Right kidney (tissue), 1 donor: ENCODE measurements at regions not wholly inside any gene's neighbourhood (a gene's known extent, or its start where the extent isn't known, plus 50 kb on each side); places are given as distances from the start of the nearest gene placed in this dataset.
A peak's percentile ranks its signal among the peaks of the same experiment; 100 is the strongest.
"Not testable (repeated sequence)": the region's sequence is repeated elsewhere in the genome, so short reads cannot be mapped to it uniquely, and the experiment has no call there.

Experiments used
- DNase-seq: peaks from one replicate; pipeline ENCODE4 v3.0.0-alpha.2; 2016

DNA sequence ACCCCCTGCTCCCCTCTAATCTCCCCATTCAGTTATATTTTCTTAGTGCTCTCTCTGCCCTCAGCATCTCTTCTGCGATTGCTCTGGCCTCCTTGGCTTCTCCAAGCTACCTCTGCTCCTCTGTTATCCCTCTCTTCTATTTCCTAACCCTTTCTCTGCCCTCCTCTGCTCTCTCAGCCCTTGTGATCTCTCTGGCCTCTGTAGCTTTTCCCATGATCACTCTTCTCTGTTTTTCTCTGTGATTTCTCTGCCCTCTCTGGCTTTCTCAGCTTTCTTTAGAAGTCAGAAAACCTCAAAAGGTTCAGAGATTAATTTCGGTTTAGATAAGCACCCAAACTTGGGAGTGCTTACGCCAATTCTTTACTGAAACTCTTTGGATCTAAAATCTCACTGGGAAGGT, 795.0 kb downstream of the DIAPH3 start:
- DNase-seq: no peak

DNA sequence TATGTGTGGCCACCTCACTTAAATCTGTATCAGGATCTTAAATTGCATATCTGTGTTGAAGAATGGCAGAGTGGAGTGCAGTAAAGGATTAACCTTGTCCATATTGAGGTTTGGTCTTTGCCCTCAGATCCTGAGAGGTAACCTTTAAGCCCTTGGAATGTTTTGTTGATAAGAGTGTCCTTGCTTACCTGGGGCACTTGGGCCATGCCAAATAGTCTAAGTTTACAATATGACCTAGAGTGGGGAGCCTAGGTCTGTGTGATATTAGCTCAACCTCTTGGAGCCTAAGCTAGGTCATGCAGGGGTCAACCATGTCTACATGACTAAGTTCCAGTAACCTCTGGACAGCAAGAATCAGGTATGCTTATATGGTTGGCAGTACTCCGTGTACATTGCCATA, 792.5 kb downstream of the DIAPH3 start:
- DNase-seq: no peak

DNA sequence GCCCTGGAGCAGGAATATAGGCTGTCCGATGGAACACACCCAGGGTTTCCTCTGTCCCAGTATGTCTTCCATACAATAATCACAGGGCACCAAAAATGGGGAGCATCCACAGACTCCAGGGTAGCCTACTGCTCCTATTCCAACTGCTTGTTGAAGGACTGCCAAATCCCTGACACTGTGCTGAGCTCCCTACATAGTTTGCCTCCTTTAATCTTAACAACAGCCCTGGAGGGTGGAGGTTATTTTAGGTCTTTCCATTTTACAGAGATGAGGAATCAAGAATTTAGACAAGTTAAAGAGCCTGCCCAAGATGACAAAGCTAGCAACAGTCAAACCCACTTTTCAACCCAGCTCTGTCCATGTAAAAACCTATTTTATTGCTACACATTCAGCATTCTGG, 790.4 kb downstream of the DIAPH3 start:
- DNase-seq: no peak

DNA sequence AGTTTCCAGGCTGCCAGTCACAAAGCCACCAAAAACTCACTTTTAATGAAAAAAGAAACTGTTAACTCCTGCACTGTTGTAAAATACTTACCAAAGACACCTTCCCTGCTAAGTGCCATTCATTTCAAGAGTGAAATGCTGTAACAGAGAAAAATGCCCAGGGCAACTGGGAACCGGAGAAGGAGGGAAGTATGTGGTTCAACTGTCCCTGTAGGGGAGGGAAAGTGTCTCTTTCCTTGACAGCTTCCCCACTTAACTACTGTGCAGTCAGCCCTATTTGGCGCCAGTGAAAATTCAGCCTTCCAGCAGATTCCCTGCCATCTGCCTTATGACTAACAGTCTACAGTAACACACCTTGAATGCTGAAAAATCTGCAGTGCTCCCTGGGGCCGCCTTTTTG, 789.0 kb downstream of the DIAPH3 start:
- DNase-seq: no peak

DNA sequence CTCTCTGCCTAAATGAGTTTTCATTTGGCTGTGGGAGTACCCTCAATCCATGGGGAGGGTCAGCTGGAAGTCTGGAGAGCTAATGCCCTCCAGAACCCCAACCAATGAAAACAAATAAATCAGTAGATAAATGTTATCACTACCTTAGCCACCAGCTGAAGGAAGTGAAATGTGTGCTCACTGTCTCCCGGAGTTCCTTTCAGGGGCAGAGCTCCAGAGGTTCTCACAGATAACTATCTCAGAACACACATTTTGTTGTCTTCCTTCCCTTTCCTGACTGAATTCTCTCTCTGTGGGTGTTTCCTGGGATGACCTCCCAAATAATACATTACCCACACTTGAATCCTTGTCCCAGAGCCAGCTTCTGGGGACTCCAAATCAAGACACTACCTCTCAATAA, 779.6 kb downstream of the DIAPH3 start:
- DNase-seq: no peak

DNA sequence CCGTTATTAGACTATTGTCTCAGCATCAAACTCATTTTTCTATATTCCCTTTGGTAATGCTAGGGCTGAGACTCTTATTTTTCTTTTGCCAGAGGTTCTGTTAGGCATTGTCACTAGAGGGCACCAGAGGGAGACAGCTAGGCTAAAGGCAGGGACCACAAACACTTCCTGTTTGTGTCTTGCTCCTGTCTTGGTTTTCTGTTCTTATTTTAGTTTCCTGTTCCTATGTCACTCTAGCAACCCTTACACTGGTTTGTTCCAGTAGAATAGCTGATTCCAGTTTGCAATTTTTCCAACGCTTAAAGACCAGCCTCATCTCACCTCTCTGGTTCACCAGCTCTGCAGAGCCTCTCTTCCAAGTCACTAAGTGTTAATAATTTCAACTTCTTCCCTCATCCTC, 772.0 kb downstream of the DIAPH3 start:
- peak; percentile 29 for DNase-seq

DNA sequence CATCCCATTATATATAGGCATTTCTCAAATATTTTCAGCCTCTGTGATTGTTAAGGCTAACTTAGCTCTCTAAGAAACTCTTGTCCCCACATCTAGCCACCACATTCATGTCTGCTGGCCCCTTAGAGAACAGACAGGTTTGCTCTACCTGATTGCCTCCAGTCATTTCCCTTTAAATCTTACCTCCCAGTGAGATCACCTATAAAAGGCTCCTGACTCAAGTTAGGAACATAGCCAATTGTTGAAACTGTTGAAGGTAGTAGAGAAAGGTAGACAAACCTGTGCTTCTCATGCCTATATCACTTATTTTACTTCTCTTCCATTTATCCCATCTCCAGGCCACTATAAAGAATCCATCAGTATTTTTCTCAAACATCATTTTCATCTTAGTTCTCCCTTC, 771.4 kb downstream of the DIAPH3 start:
- DNase-seq: no peak

DNA sequence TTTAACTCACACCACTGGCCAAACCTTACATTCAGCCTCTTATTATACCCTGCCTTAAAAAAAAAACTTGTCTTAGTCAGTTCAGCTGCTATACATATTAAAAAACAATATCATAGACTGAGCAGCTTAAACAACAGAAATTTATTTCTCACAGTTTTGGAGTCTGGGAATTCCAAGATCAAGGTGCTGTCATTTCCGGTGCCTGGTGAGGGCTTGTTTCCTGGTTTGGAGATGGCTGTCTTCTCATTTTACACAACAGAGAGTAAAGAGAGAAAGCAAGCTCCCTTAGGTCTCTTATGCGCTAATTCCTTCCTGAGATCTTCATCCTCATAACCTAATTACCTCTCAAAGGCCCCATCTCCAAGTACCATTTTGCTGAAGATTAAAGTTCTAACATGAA, 769.2 kb downstream of the DIAPH3 start:
- no peak for DNase-seq

DNA sequence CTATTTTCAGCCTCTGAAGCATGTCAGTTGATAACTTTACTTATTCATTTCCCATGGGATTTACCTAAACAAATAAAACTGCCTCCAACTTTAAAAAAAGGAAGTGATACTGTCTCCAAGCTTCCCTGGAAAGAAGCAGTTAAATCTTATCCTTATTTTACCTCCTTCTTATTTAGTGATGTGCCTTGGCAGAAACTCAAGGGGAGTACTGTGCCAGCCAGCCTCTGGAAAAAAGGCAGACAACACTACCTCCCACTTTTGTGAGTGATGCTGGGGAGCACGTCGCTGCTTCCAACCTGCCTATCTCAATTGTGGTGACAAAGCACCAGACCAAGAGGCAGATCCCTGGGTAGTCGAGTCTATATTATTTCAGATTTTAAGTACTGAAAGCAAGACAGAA, 765.6 kb downstream of the DIAPH3 start:
- no peak for DNase-seq

DNA sequence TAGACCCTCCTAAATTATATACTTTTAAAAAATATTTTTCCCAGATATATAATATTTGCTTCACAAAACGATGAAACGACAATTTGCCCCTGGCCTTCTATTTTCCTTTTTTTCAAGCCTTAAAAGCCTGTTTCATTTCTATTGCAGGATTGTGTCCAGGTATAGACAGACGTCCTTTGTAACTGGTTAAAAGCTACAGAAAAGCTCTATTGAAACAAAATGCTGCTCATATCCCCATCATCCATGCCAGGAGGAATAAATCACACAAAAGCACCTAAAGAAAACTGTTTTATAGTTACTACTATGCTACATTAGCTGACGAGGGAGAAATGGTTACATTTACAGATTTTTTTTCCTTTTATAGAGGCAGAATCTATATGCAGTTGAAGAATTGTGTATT, 765.1 kb downstream of the DIAPH3 start:
- no peak for DNase-seq

DNA sequence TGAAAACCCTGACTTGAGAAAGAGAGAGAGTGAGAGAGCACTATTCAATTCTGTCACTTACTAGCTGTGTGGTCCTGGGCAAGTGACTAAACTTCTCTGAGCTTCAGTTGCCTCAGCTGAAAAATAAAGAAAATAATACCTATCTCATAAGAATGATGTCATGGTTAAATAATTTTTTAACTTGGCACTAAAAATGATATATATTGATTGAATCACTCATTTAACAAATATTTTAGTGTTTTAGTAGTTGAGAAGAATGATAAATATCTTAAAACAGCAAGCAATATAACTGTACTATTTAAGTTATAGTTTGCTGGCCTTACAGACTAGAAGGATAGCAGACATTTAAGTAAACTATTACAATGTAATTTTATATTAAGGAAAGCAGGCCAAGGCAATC, 764.2 kb downstream of the DIAPH3 start:
- DNase-seq: no peak

DNA sequence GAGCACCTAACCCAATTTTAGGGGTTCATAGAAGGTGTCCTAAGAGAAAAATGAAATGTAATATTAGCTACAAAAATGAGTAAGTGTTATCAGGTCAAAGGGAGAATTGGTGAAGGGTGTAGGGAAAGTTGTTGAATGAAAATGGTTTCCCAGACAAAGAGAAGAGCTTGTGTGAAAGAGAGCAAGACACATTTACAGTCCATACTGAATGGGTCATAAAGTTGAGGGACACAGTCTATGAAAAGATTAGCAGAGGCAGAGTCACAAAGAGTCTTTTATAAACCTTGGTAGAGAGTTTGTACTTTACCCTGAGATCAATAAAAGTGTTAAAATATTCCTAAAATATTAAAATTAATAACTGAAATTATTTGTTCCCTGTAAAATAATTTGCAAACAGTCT, 759.4 kb downstream of the DIAPH3 start:
- no peak for DNase-seq

DNA sequence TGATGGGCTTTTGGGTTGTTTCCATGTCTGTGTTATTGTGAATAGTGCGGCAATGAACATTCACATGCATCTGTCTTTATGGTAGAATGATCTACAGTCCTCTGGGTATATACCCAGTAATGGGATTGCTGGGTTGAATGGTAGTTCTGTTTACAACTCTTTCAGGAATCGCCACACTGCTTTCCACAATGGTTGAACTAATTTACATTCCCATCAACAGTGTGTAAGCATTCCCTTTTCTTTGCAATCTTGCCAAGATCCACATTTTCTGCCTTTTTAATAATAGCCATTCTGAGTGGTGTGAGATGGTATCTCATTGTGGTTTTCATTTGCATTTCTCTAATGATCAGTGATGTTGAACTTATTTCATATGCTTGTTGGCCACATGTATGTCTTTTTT, 756.5 kb downstream of the DIAPH3 start:
- not testable (repeated sequence) for DNase-seq

DNA sequence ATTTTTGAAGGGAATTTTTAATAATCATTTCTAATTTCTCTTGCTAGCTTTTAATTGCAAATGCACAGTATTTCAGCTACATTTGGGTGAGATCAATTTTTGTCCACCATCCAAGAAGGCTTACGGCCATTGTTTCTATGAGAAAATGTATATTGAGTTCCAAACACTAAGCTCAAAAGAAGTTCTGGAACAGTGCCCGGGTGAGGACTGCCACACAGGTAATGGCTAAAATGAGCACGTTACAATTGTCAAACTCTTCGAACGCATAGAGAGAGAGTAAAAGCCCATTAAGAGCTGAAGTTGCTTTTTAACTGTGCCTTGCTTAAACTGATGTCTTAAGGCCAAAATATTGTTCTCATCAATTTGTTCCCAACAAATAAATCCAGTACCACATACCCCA, 755.0 kb downstream of the DIAPH3 start:
- DNase-seq: no peak

DNA sequence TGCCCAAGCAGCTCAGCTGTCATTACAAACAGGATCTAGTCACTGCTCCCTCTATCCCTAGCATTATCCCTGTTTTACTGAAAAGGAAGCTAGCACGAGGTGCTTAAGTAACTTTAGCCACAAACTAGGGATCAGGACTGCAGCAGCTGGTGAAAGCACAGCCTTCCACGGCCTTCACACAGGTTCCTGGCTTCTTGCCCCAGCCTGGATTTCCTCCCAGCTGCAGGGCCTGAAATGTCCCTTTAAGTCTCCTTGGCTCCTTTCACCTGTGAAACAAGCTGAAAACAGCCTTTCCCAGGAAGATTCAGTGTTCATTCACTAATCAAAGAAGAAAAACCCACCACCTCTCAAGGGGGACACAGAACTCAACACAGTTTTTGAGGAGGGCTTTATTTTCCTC, 754.5 kb downstream of the DIAPH3 start:
- DNase-seq: no peak

DNA sequence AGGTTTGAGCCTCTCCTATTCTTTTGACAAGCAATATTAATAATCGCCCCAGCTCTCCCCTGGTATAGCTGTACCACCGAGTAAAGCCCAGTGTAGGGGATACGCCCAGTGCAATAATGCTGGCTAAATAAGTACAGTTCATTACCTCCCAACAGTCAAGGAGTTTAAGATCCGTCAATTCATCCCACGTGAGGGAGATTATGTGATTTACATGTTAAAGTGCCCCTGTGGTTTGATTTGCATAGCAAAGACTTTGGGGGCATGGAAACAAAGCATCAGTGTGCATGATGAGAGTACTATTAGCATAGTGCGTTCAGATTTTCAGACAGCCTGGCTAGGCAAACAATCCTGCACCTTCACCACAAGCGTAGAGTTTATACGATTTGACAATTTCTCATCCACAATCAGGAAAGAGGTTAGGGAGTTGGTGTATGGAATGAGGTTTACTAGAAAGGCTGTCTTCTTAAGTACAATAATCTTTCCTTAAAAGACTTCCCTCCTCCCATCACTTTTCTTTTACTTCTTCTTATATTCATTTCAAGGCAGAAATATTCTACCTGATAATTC, 754.0 kb downstream of the DIAPH3 start:
- DNase-seq: no peak

DNA sequence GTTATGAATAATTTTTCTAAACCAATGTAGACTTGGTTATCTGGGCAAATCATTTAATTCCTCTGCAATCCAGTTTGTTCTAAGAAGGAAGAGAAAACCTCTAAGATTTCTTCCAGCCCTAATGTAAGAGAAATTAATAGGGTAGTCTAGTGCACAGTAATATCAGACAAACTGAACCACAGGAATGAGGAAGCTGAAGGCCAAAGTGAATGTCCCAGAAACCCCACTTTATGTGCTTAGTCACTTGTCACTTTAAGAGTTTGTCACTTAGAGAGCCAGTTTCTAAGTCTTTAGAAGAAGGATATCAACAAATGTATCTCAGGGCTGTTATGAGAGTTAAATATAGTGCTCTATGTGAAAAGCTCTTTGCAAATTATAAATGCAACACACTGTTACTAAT, 750.6 kb downstream of the DIAPH3 start:
- DNase-seq: no peak

DNA sequence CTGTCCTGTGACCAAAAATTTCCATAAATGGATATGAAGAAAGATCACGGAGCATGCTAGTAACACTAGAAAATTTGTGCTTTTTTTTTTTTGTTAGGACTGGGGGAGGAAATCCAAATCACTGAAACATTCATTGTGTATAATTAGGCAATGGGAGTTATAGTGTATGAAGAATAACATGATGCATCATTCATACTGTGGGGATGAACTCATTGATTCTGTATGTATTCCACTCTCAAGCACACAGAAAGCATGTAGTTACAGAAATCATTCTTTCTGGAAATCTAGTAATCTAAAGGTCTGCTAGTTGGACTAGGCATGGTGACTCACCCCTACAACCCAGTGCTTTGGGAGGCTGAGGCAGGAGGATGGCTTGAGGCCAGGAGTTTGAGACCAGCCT, 749.7 kb downstream of the DIAPH3 start:
- no peak for DNase-seq

DNA sequence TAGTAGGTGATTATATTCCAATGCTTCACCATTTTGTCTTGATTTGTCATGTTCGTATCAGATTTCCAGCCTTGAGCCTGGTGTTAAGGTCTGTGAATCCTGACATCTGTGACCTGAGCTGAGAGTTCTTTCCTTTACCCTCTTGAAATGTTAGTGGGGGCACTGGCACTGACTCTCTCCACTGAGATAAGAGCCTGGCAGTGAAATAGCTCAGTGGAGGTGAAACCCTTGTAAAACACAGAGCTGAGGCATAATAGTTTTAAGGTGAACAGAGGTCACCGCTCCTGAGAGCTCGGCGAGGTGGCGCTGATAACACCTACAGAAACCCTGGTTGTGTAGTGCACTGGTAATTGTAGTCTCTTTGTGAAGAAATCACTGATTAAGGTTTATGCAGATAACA, 748.2 kb downstream of the DIAPH3 start:
- no peak for DNase-seq

DNA sequence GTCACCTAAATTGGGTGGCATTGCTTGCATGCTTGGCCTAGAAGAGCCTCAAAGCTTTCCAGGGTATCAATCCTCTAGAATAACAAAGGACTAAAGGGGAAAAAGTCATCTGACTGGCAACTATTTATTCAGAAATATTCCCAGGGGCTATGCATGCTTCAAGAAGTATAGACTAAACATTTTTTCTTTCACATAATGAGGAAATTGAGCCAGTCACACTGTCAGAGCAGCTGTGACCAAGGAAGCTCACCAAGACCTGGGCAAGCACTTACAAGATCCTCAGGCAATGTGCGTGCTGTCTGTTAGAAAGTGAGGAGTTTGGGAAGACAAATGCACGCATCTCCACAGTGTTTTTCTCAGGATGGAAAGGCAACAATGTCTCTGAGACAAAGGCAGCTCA, 747.2 kb downstream of the DIAPH3 start:
- DNase-seq: no peak

DNA sequence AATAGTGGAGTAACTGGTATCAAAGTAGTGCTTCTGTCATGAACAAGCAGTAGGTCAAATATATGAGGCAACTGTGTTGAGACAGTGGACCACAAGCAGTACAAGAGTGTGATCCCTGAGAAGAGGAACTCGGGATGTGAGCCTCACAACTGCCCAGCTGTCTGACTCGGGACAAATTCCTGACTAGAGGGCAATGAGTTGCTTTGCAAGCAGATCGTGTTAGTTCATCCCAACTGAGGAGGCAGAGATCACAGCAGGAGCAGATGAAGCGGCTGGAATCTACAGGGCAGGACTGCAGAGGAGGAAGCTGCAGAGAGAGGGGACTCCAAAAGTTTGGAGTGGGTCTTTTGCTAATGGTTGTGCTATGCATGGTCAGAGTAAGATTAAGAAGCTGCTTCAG, 741.1 kb downstream of the DIAPH3 start:
- DNase-seq: no peak

DNA sequence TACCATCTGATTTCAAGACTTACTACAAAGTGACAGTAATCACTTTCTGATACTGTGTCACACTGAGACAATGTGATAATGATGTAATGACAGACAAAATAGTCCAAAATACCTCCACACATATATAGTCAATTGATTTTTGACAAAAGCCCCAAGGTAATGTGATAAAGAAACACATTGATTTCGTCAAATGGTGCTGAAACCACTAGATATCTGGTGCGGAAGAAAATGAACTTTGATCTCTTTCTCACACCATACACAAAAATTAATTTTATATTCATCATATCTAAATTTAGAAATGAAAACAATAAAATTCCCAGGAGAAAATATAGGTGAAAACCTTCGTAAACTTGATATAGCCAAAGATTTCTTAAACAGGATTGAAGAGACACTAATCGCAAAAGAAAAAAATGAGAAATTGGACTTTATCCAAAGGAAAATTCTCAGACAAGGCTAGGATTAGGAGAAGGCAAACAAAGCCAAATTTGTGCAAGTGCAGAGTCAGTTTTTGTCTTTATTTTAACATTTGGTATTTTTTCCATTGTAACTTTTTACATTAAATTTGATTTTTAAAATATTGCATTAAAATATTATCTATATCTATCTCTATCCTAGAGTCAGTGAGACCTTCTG, 739.9 kb downstream of the DIAPH3 start:
- DNase-seq: no peak

DNA sequence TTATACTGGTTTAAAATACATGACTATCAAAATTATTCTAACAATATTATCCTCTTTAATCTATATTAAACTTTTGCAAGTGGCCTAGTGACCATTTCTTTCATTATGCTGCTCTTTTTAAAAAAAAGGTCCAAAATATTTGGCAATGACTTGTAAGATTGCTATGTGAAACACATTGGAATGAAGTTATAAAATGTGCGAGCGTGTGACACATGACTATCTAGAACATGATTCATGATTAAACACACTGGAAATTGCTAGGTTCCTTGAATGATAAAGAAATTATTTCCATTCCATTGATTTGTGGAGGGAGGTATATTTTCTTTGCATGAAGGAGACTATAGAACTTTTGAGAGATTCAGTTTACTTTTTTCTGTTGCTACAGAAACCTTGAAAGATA, 739.1 kb downstream of the DIAPH3 start:
- DNase-seq: no peak

DNA sequence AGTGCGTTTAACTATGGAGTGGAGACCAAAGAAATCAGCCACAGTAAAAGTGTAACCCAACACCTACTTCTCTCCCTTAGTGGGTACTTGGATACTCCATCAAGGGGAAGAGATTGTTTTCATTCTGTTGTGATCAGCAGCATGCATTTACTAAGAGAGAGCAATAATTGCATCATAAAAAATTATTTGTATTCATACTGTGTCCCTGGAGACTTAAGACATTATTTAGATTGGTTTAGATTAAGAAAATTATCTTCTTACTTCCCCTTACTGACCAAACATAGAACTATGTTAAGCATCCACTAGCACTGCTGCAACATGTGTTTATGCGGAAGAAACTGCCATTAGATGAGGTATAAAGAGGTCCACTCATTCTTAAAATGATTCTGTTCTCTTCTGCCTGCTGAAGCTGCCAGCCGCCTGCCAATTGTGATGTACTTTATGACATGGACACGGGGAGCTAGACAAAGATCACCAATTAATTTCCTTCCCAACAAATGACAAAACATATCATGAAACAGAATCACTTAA, 738.5 kb downstream of the DIAPH3 start:
- no peak for DNase-seq

DNA sequence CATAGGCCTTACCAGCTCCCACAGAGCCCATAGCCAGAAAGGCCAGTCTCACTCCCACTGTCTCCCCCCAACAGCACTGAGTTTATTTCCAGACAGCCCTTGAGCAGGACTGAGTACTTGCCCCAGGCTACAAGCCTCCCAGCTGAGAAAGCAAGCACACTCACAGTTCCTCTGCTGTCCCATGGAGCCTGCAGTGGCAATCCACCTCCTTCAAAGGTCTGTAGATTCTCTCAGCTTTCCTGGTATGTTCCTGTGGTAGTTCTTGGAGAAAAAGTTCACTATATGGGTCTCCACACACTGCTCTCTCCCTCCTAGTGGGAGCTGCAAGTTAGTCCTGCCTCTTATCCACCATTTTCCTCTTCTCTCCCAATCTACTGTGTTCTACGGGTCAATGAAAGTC, 728.7 kb downstream of the DIAPH3 start:
- no peak for DNase-seq
